RPMI8226 (cell line): ENCODE measurements at regions not wholly inside any gene's neighbourhood (a gene's known extent, or its start where the extent isn't known, plus 50 kb on each side); places are given as distances from the start of the nearest gene placed in this dataset.
A peak's percentile ranks its signal among the peaks of the same experiment; 100 is the strongest.

Source experiments
- DNase-seq: peaks from one replicate; pipeline ENCODE4 v3.0.0-alpha.2; 2015

DNA sequence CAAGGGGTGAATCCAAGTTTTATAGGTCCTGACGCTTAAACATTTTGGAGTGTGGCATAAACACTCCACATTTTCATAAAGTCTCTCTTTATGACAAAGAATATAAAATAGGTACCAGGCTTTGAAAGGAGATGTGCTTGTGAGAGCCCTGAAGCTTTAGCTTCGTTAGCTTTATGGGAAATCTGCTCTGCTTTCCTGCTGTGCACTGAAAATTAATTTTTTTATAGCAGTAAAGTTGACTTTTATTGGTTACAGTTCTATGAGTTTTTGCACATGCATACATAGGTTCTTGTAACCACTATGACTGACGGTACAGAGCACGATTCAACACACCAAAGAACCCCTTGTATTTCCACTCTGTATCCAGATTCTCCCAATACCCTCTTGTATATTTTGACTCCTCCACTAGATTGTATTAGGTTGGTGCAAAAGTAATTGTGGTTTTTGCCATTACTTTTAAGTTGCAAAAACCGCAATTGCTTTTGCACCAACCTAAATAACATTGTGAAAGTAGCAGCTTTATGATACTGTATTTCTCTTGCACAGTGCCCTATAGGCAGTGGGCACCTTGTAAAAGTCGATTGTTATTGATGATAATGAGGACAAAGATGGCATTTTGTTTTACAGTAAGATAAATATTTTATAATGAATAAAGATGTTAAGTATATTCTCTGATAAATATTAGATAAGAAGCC, 145.2 kb upstream of the AKIRIN2 start:
- no peak for DNase-seq

- DNase-seq = no peak
Measured at GRCh38 chr6:87846434-87846833, 144.4 kb upstream of the AKIRIN2 start.

GRCh38 chr6:87840324-87840723, 138.3 kb upstream of the AKIRIN2 start:
- DNase-seq = no peak

DNA sequence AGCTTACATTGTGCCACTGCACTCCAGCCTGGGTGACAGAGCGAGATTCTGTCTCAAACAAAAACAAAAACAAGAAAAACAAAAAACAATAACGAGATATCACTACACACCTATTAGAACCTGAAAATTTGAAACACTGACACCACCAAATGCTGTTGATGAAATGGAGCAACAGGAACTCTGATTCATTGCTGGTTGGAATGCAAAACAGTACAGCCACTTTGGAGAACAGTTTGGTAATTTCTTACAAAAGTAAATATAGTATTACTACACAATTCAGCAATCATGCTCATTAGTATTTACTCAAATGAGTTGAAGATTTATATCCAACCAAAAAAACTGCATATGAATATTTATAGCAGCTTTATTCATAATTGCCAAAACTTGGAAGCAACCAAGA, 135.8 kb upstream of the AKIRIN2 start:
- no peak for DNase-seq

DNA sequence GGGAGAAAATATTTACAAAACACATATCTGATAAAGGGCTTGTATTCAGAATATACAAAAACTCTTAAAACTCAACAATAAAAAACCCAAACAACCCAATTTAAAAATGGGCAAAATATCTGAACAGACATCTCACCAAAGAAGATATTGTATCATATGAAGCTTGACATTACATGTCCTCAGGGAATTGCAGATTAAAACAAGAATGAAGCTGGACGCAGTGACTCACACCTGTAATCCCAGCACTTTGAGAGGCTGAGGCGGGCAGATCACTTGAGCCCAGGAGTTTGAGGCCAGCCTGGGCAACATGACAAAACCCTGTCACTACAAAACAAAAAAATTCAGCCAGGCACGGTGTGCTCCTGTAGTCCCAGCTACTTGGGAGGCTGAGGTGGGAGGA, 135.4 kb upstream of the AKIRIN2 start:
- DNase-seq = no peak

GRCh38 chr6:87832025-87832825, 130.2 kb upstream of the AKIRIN2 start:
- peak; percentile 35 for DNase-seq

DNA sequence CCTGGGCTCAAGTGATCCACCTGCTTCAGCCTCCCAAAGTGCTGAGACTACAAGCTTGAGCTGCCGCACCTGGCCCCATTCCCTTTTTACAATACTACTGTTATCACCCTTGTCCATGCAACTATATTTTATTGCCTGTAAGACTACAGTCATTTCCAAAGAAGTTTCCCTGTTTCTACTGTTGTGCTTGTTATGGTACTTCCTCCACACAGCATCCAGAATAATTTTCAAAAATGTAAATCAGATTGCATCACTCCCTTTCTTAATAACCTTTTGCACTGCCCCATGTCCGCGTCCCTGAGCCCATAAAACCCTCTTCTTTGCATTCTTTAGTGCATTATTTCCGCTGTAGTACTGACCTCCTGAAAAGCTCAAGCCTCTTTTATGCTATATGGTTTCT, 128.9 kb upstream of the AKIRIN2 start:
- no peak for DNase-seq

- DNase-seq = no peak
Measured at GRCh38 chr6:87829622-87830121, 127.6 kb upstream of the AKIRIN2 start.

- no peak for DNase-seq
Measured at GRCh38 chr6:87828044-87828443, 126.0 kb upstream of the AKIRIN2 start.

- DNase-seq = no peak
Measured at GRCh38 chr6:87827346-87827745, 125.3 kb upstream of the AKIRIN2 start.

DNA sequence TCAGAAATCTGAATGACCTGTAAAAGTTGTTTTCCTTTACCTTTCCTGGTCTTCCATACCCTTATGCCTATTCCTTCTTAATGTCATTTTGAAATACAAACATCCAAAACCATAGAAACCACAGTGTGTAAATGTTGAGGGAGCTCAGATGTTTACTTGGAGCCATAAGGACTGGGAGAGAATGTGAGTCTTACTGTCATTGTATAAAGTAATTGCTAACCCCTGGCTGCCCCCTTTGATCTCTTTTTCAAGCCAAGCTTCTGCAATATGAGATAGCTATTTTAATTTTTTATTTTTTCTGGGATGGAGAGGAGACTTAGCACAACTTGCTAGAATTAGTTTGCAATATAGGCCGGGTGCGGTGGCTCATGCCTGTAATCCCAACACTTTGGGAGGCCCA, 124.4 kb upstream of the AKIRIN2 start:
- no peak for DNase-seq

GRCh38 chr6:87825821-87826221, 123.8 kb upstream of the AKIRIN2 start:
- no peak for DNase-seq

DNA sequence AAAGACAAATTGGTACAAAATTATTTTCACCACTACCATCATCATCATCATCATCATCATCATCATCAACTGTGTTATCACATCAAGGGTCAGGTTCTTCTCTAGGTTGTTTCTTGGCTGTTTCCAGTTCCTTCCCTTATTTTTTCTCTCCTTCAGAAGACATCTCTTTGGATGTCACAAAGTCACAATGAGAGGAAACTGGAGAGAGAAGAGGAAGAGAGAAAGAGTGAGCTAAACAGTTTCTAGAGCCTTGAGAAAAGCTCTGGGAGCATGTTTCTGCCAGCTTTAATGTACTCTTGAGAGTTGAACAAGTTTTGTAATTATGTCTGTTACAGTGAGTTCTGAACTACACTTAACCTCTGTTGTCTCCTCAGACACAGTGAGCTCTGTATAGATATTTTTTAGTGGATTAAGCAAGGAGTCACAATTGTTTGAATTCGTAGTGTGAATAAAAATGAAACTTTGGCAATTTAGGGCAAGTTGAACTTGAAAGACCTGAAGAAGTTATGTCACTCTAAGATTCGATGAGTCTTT, 123.0 kb upstream of the AKIRIN2 start:
- DNase-seq = no peak

GRCh38 chr6:87822011-87822410, 120.0 kb upstream of the AKIRIN2 start:
- no peak for DNase-seq

DNA sequence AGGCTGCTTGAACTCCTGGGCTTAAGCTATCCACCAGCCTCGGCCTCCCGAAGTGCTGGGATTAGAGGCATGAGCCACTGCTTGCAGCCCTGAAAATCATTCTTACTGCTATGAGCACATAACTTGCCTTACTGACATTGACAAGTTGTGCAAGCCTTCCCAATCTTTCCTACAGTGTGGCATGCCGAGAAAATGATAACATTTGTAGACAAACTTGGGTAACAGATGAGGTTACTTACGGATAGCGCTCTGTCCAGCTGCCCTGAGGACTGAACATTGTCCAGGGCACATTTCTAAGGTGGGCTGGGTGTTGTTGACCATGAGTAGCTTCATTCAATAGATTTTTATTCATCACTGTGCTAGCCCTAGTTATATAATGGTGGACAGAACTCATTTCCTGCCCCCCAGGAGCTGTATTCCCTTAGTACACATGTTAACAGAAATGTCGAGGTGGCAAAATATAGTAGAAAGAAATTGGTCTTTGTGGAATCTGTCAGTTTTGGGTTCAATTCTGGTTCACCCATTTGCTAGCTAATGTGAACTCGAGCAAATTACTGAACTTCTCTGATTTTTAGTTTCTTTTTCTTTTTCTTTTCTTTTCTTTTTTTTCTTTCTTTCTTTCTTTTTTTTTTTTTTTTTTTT, 118.4 kb upstream of the AKIRIN2 start:
- no peak for DNase-seq

- no peak for DNase-seq
Measured at GRCh38 chr6:87817183-87817582, 115.2 kb upstream of the AKIRIN2 start.

- no peak for DNase-seq
Measured at GRCh38 chr6:87815449-87815848, 113.4 kb upstream of the AKIRIN2 start.

DNA sequence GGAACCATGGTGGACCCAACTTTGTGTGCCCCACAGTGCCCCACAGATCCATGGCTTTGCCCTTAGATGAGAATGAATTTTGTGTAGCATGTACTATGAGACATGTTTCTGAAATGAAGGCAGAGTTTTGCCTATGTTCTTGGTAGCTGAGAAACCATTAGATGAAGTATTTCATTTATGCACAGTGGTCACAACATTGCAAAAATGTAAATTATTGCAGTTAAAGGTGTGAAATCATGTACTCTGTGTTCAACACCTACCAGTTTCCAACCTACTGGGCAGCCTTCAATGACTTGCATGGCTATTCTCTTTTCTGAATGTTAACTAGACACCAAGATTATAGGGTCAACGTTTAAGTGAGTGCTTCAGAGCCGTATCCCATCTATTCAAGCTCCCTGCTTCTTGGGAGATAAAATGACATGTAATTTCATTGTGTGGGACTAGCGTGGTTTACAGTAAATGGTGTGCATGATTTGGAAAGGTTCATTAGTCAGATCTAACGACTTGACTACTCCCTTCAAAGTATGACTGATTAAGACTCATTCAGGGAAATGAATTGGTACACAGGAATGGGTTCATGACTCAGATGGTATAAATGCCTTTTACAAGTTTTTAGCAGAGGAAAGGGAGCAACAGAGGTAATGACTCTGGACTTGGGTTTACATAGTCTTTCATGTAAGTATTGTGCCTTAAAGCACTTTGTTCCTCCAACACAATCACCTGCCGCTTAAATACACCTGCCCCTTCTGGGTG, 106.1 kb upstream of the AKIRIN2 start:
- no peak for DNase-seq

DNA sequence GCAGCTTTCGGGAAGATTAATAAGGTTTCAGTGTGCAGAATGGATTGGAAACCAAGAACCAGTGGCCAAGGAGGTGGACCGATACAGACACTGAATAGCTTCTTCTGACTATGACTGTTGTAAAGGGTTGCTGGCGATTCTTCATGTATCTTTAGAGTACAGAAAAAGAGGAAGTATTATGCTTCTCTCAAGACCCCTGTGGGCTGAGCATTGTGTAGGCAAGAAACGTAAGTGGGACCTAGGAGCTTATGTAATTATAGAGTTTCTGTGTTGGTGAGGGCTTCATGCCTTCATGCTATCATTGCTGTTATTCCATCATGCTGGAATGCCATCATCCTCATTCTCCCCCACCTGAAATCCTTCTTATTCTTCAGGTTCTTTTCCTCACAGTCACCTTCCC, 105.4 kb upstream of the AKIRIN2 start:
- DNase-seq = no peak

- no peak for DNase-seq
Measured at GRCh38 chr6:87806635-87807034, 104.6 kb upstream of the AKIRIN2 start.

DNA sequence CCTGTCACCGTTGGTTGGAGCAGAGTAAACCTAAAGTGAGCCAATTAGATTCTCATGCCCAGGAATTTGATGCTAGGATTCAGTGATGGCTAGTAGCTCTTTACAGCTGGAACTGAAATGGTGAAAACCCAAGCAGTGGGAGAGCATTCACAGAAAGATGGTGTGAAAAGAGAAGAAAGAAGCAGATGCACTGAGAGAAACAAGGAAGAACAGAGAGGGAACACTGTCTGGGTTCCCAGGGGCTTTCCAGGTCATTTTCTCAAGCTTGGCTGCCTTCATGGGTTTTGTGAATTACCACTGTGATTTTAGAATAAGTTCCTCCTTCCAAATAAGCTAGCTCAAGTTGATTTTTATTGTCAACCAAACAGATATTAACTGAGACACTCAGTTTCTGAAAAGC, 104.1 kb upstream of the AKIRIN2 start:
- DNase-seq = no peak

GRCh38 chr6:87803791-87804190, 101.8 kb upstream of the AKIRIN2 start:
- DNase-seq = no peak

DNA sequence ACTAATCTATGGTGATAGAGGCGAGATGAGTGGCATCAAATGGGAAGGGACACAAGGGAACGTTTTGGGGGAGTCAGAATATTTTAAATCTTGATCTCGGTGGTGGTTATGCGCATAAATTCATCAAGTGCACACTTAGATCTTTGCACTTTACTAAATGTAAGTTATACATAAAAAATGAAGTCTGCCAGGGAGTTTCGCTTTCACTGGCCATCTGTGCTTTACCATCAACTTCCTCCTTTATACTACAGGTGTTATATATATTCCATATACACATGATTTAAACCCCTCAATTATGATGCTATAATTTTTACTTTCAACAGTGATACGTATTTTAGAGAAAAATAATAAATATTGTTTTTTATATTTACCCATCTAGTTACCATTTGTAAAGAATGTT, 97.6 kb upstream of the AKIRIN2 start:
- peak; percentile 62 for DNase-seq
